Natural killer cell (primary cell): ENCODE measurements at regions not wholly inside any gene's neighbourhood (a gene's known extent, or its start where the extent isn't known, plus 50 kb on each side); places are given as distances from the start of the nearest gene placed in this dataset.

Experiments
- ATAC-seq, 3 donors: fragments of 150-1000 bp in 2 of 3; fragments of 200-7000 bp in 1 of 3; cut with Tn5 transposase; 1 replicate in 1 of 3; 2 replicates in 2 of 3; pipeline ENCODE4 v1.10.0; 2021; ENCODE audit warnings: mild to moderate bottlenecking in 2 of 3, moderate library complexity in 2 of 3
- DNase-seq, 2 donors: peaks; one replicate each; pipeline versions ENCODE4 v3.0.0 to v3.0.0-alpha.2; 2013 to 2021; ENCODE audit warnings: mixed read lengths in 1 of 2
- H3K27ac ChIP-seq: one replicate; pipeline ENCODE4 v1.5.1; 2013; ENCODE audit warnings: mild to moderate bottlenecking, low read length
- H3K27me3 ChIP-seq: one replicate; pipeline ENCODE4 v1.6.1; 2013; ENCODE audit warnings: low read length; ENCODE audit not compliant: control insufficient read depth, insufficient read depth
- H3K36me3 ChIP-seq: one replicate; pipeline ENCODE4 v1.6.1; 2013; ENCODE audit warnings: low read length; ENCODE audit not compliant: control insufficient read depth, insufficient read depth
- H3K4me1 ChIP-seq: one replicate; pipeline ENCODE4 v1.6.1; 2013; ENCODE audit warnings: low read length; ENCODE audit not compliant: control insufficient read depth, insufficient read depth
- H3K4me3 ChIP-seq: one replicate; pipeline ENCODE4 v1.5.1; 2013; ENCODE audit warnings: low read length
- H3K9me3 ChIP-seq: one replicate; pipeline ENCODE4 v1.6.1; 2013; ENCODE audit warnings: low read length; ENCODE audit not compliant: control insufficient read depth, insufficient read depth
- H3K27ac Mint-ChIP-seq, 2 donors: one replicate each; pipeline ENCODE4 v1.8.0; 2022; ENCODE audit warnings: mild to moderate bottlenecking in 2 of 2, mixed read lengths in 2 of 2, moderate library complexity in 1 of 2
- H3K27me3 Mint-ChIP-seq, 2 donors: one replicate each; pipeline ENCODE4 v1.8.0; 2022; ENCODE audit warnings: low read depth in 2 of 2, mixed read lengths in 2 of 2
- H3K36me3 Mint-ChIP-seq: one replicate; pipeline ENCODE4 v1.8.0; 2022; ENCODE audit warnings: mixed read lengths
- H3K4me1 Mint-ChIP-seq, 2 donors: one replicate each; pipeline ENCODE4 v1.8.0; 2022; ENCODE audit warnings: mixed read lengths in 2 of 2
- H3K4me3 Mint-ChIP-seq: one replicate; pipeline ENCODE4 v1.8.0; 2022; ENCODE audit warnings: mild to moderate bottlenecking, moderate library complexity, mixed read lengths
- H3K9me3 Mint-ChIP-seq, 2 donors: one replicate each; pipeline ENCODE4 v1.8.0; 2022; ENCODE audit warnings: mixed read lengths in 2 of 2
- CTCF ChIP-seq: fragments of 200-600 bp; IDR thresholded peaks from one replicate; pipeline ENCODE4 v1.8.0; 2022; ENCODE audit warnings: antibody characterized with exemption
- WGBS: methylation state at CpG from one replicate; pipeline ENCODE4 v1.1.7; 2013; ENCODE audit warnings: missing lambda C conversion rate; ENCODE audit not compliant: insufficient coverage; 5-methylcytosine and 5-hydroxymethylcytosine counted together
- intact Hi-C: fragments of 100-400 bp; cut with micrococcal nuclease; formaldehyde crosslinking; loops from one replicate; pipeline ENCODE4 v1.14.2; 2022

GRCh38 chr3:27794211-27794610 lies 72.1 kb upstream of the EOMES start:
- H3K27ac ChIP-seq, result no peak overlapping the region

GRCh38 chr3:27796365-27796875 lies 74.3 kb upstream of the EOMES start:
- ATAC-seq (no peak), DNase-seq (no peak)
- Histone ChIP-seq H3K4me3 (no peak overlapping the region), H3K27me3 (no peaks in the 10 kb centered on the region), H3K9me3 (no peaks in the 10 kb centered on the region), H3K4me1 (no peaks in the 10 kb centered on the region), H3K27ac (no peak overlapping the region), H3K36me3 (no peaks in the 10 kb centered on the region)
- 91% methylated on average over 1 of the region's 4 CpGs for WGBS
- Mint-ChIP-seq H3K4me3 (no peak overlapping the region), H3K4me1 (no peaks in the 10 kb centered on the region), H3K27me3 (peaks cover 9 to 22% of the 10 kb centered on the region in 2 donors), H3K9me3 (no peaks in the 10 kb centered on the region), H3K27ac (no peak overlapping the region), H3K36me3 (no peaks in the 10 kb centered on the region)
- no peak for TF ChIP-seq CTCF
- intact Hi-C loops, result no loop called here

More at GRCh38 chr3:27794211-27794610, 72.1 kb upstream of the EOMES start:
- Histone ChIP-seq H3K4me1 (no peaks in the 10 kb centered on the region), H3K27me3 (no peaks in the 10 kb centered on the region), H3K36me3 (no peaks in the 10 kb centered on the region), H3K4me3 (no peak overlapping the region), H3K9me3 (no peaks in the 10 kb centered on the region)
- no peak for TF ChIP-seq CTCF
- ATAC-seq, result no peak
- intact Hi-C loops, result no loop called here
- peaks cover 9 to 22% of the 10 kb centered on the region in 2 donors for H3K27me3 Mint-ChIP-seq
- 95% methylated on average over 4 of the region's 4 CpGs for whole genome bisulfite sequencing
- H3K9me3 Mint-ChIP-seq, result no peaks in the 10 kb centered on the region
- H3K36me3 Mint-ChIP-seq, result no peaks in the 10 kb centered on the region
- no peaks in the 10 kb centered on the region for H3K4me1 Mint-ChIP-seq
- H3K4me3 Mint-ChIP-seq, result no peak overlapping the region
- no peak overlapping the region for H3K27ac Mint-ChIP-seq
- no peak for DNase-seq

- no peaks in the 10 kb centered on the region for H3K9me3 ChIP-seq
- no peaks in the 10 kb centered on the region for H3K4me1 ChIP-seq
- H3K27me3 Mint-ChIP-seq, result peaks cover 9 to 22% of the 10 kb centered on the region in 2 donors
- no peaks in the 10 kb centered on the region for H3K4me1 Mint-ChIP-seq
- intact Hi-C loops, result no loop called here
- no peak overlapping the region for H3K4me3 Mint-ChIP-seq
- no peaks in the 10 kb centered on the region for H3K36me3 ChIP-seq
- no peaks in the 10 kb centered on the region for H3K9me3 Mint-ChIP-seq
- no peak for TF ChIP-seq CTCF
- DNase-seq (no peak), ATAC-seq (no peak)
- no peak overlapping the region for H3K27ac Mint-ChIP-seq
- no peak overlapping the region for H3K4me3 ChIP-seq
- no peaks in the 10 kb centered on the region for H3K27me3 ChIP-seq
- 93% methylated on average over 6 of the region's 6 CpGs for WGBS
- no peak overlapping the region for H3K27ac ChIP-seq
- no peaks in the 10 kb centered on the region for H3K36me3 Mint-ChIP-seq
Measured at GRCh38 chr3:27797773-27798172, 75.7 kb upstream of the EOMES start.

- WGBS, result 96% methylated on average over 2 of the region's 3 CpGs
- Histone ChIP-seq H3K27ac (no peak overlapping the region), H3K9me3 (no peaks in the 10 kb centered on the region), H3K4me1 (no peaks in the 10 kb centered on the region), H3K36me3 (no peaks in the 10 kb centered on the region), H3K27me3 (no peaks in the 10 kb centered on the region), H3K4me3 (no peak overlapping the region)
- Mint-ChIP-seq H3K27ac (no peak overlapping the region), H3K27me3 (peaks cover 4 to 16% of the 10 kb centered on the region in 2 donors), H3K4me3 (no peak overlapping the region), H3K9me3 (no peaks in the 10 kb centered on the region), H3K36me3 (no peaks in the 10 kb centered on the region), H3K4me1 (peaks cover 0 to 4% of the 10 kb centered on the region in 2 donors)
- intact Hi-C loops, result no loop called here
- no peak for ATAC-seq
- TF ChIP-seq CTCF, result no peak
- no peak for DNase-seq
Measured at GRCh38 chr3:27800261-27800660, 78.1 kb upstream of the EOMES start.
